AG04449 (cell line): ENCODE measurements at regions not wholly inside any gene's neighbourhood (a gene's known extent, or its start where the extent isn't known, plus 50 kb on each side); places are given as distances from the start of the nearest gene placed in this dataset.
"Not testable (repeated sequence)": the region's sequence is repeated elsewhere in the genome, so short reads cannot be mapped to it uniquely, and the experiment has no call there.

ENCODE experiments used
- CTCF ChIA-PET: fragments of 350-600 bp; formaldehyde crosslinking; extraction: SDS; loops from one replicate; lab custom pipeline; 2021; ENCODE audit warnings: antibody characterized with exemption; lab: Yijun Ruan, JAX
- POLR2A ChIA-PET: fragments of 400-600, 350-600 bp; formaldehyde crosslinking; extraction: SDS; loops from one replicate; lab custom pipeline; 2020; ENCODE audit warnings: antibody characterized with exemption, inconsistent platforms; lab: Yijun Ruan, JAX
- DNase-seq: peaks from one replicate; pipeline ENCODE4 v3.0.0-alpha.2; 2010; ENCODE audit warnings: low read depth, low spot score
- H3K4me3 ChIP-seq: 2 replicates; pipeline ENCODE4 v1.5.1; 2011; ENCODE audit warnings: low read depth, mild to moderate bottlenecking, control low read depth, low read length
- TF ChIP-seq, protein P1 (sequence below): IDR thresholded peaks from one replicate; pipeline ENCODE4 v1.5.1; 2011; ENCODE audit warnings: mild to moderate bottlenecking, moderate library complexity, low read length, control low read depth, inconsistent platforms; ENCODE audit not compliant: insufficient read depth; ENCODE audit errors: missing control alignments

DNA sequence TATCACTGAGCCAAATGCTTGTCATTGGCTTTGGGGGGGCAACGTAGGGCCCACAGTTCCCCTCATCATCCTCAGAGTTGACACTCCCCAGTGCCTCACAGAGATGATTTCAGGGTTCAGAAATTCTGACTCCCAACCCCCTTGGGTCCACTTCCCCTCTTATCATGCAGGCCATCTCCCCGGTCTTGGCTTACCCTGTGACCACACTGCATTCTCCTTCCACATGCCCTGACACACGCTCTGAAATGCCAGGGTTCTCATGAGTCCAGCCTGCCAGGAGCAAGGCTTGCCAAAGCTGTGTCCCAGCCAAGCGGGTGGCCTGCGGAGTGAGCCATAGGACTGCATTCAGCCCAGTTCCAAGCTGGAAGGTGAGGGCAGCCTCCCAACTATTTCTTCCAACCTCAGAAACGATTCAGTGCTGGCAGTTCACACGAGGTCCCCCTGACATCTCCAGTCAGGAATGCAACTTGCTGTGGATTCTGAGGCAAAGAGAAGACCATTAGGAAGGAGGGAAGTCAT is 101.2 kb downstream of the SMIM20 start:
- ChIA-PET POLR2A (interaction anchor here (0.6 to 1.0 kb wide), 2 partner anchors 18 to 23 kb away, joined by 3 to 4 read pairs; no protein-coding TSS in a partner anchor), CTCF (interaction anchor here (1.0 to 3.4 kb wide), 6 partner anchors 14 to 395 kb away, joined by 3 to 31 read pairs (median 3); no protein-coding TSS in a partner anchor)
- DNase-seq, result peak; percentile 97
- TF ChIP-seq, protein P1, sequence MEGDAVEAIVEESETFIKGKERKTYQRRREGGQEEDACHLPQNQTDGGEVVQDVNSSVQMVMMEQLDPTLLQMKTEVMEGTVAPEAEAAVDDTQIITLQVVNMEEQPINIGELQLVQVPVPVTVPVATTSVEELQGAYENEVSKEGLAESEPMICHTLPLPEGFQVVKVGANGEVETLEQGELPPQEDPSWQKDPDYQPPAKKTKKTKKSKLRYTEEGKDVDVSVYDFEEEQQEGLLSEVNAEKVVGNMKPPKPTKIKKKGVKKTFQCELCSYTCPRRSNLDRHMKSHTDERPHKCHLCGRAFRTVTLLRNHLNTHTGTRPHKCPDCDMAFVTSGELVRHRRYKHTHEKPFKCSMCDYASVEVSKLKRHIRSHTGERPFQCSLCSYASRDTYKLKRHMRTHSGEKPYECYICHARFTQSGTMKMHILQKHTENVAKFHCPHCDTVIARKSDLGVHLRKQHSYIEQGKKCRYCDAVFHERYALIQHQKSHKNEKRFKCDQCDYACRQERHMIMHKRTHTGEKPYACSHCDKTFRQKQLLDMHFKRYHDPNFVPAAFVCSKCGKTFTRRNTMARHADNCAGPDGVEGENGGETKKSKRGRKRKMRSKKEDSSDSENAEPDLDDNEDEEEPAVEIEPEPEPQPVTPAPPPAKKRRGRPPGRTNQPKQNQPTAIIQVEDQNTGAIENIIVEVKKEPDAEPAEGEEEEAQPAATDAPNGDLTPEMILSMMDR, result no peak
- H3K4me3 ChIP-seq, result no peak overlapping the region

DNA sequence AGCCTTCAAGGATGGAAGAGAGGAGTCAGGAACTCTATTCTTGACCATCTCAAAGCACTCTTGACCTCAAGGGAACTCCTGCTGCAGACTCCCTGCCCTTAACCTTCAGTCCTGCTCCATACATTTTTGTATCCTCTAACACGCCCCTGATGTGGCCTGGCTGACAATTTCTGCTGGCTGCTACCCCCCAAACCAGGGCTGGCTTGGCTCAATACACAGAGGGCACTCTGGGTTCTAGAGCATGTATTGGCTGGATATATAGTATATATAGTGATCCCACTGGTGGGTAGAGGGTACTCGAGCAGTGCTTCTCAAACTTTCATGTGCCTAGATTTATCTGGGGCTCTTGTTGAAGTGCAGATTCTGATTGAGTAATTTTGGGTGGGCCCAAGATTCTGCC is 101.9 kb downstream of the SMIM20 start:
- DNase-seq, result no peak
- TF ChIP-seq, protein P1, result no peak
- no peak overlapping the region for H3K4me3 ChIP-seq
- ChIA-PET POLR2A (interaction anchor here (0.6 to 1.0 kb wide), 2 partner anchors 17 to 24 kb away, joined by 3 to 4 read pairs; no protein-coding TSS in a partner anchor), CTCF (interaction anchor here (1.7 to 3.4 kb wide), 3 partner anchors 14 to 309 kb away, joined by 4 to 31 read pairs (median 14); no protein-coding TSS in a partner anchor)

DNA sequence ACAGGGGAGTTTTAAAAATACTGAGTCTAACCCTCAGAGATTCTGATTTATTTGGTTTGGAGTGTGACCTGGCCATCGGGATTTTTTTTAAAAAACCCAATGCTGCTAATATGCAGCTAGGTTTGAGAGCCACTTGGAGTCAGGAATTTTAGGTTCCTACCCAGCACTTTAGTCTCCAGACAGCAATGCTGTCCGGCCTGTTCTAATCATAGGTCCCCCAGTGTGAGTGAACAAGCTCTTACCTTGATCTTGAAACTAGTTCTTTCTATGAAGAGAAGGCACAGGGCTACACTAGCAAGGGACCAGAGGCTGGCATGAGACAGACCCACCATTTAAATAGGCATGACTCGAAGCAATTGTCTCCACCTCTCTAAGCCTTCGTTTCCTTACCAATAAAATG is 103.5 kb downstream of the SMIM20 start:
- ChIA-PET CTCF (interaction anchor here (1.4 to 3.4 kb wide), 4 partner anchors 12 to 308 kb away, joined by 3 to 31 read pairs (median 9); no protein-coding TSS in a partner anchor), POLR2A (no interaction called here)
- no peak overlapping the region for H3K4me3 ChIP-seq
- no peak for DNase-seq
- TF ChIP-seq, protein P1, result no peak

DNA sequence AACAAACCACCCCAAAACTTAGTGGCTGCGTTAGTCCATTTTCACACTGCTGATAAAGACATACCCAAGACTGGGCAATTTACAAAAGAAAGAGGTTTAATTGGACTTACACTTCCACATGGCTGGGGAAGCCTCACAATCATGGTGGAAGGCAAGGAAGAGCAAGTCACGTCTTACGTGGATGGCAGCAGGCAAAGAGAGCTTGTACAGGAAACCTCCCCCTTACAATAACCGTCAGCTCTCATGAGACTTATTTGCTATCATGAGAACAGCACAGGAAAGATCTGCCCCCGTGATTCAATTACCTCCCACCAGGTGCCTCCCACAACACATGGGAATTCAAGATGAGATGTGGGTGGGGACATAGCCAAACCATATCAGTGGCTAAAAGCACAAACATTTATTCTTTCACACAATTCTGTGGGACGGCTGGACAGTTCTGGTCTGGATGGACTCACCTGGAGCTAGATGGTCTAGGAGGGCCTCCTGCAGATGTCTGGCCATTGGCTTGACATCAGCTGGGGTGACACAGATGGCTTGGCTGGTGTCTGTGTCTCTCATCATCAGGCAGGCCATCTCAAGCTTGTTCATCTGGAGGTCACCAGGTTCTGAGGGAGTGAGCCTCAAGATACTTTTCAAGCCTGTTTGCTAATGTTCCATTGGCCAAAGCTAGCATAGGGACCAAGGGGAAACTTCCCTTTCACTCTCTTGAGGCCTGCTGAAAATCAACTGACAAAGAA is 104.1 kb downstream of the SMIM20 start:
- POLR2A ChIA-PET, result not testable (repeated sequence)

DNA sequence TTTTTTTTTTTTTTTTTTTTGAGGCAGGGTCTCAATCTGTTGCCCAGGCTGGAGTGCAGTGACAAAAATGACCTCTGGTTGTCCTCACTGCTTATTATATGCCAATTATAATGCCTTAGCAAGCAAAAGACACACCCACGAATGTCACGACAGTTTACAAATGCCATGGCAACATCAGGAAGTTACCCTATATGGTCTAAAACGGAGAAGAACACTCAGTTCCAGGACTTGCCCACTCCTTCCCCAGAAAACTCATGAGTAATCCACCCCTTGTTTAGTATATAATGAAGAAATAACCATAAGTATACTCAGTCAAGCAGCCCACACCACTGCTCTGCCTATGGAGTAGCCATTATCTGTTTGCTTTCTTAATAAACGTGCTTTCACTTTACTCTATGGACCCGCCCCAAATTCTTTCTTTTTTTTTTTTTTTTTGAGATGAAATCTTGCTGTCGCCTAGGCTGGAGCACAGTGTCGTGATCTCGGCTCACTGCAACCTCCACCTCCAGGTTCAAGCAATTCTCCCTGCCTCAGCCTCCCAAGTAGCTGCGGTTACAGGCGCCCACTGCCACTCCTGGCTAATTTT is 106.2 kb downstream of the SMIM20 start:
- no peak overlapping the region for H3K4me3 ChIP-seq
- CTCF ChIA-PET, result interaction anchor here (1.0 kb wide), 1 partner anchor 579 kb away, joined by 3 read pairs; no protein-coding TSS in a partner anchor
- POLR2A ChIA-PET, result no interaction called here
- TF ChIP-seq, protein P1, result no peak
- DNase-seq, result no peak

More for the DNA sequence above, 104.1 kb downstream of the SMIM20 start:
- CTCF ChIA-PET, result interaction anchor here (1.4 to 3.0 kb wide), 3 partner anchors 11 to 30 kb away, joined by 3 to 14 read pairs (median 6); no protein-coding TSS in a partner anchor
- H3K4me3 ChIP-seq, DNase-seq: not testable (repeated sequence)

DNA sequence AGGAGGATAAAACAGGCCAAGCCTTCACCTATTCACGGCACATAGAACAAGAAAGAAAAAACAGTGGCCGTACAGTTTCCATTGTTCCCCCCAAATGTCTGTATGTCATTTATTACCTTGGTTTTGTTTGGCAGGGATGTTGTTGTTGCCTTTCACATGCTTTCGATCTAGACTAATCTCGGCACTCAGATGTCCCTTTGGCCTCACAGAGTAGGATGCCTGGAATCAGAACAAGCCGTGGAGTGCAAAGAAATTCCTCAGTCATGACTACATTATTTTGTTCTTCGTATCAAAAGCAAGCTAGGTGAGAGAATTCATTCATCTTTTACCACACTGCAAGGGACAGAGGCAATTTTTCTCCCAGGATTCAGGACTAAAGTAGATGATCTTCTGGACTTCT is 106.9 kb downstream of the SMIM20 start:
- no peak for DNase-seq
- H3K4me3 ChIP-seq, result no peak overlapping the region
- TF ChIP-seq, protein P1, result no peak
- ChIA-PET CTCF (interaction anchor here (1.0 to 1.1 kb wide), 2 partner anchors 8 to 579 kb away, joined by 3 read pairs; no protein-coding TSS in a partner anchor), POLR2A (no interaction called here)
